ENCODE measurements at regions not wholly inside any gene's neighbourhood (a gene's known extent, or its start where the extent isn't known, plus 50 kb on each side); places are given as distances from the start of the nearest gene placed in this dataset.

GRCh38 chr5:27406020-27406419, 367.6 kb upstream of the CDH9 start:
- no peak for DNase-seq

- no peak for DNase-seq
Observed at GRCh38 chr5:27403243-27403882, 365.0 kb upstream of the CDH9 start.

- no peak for DNase-seq
Observed at GRCh38 chr5:27402828-27403227, 364.4 kb upstream of the CDH9 start.

- DNase-seq: no peak
Observed at GRCh38 chr5:27396998-27397397, 358.6 kb upstream of the CDH9 start.

- no peak for DNase-seq
Observed at GRCh38 chr5:27392716-27393115, 354.3 kb upstream of the CDH9 start.

- DNase-seq: no peak
Observed at GRCh38 chr5:27389696-27390095, 351.3 kb upstream of the CDH9 start.

GRCh38 chr5:27388755-27389154, 350.4 kb upstream of the CDH9 start:
- DNase-seq: no peak

GRCh38 chr5:27387535-27388073, 349.2 kb upstream of the CDH9 start:
- DNase-seq: no peak

GRCh38 chr5:27381686-27382085, 343.3 kb upstream of the CDH9 start:
- no peak for DNase-seq

GRCh38 chr5:27377626-27378025, 339.2 kb upstream of the CDH9 start:
- DNase-seq: no peak

GRCh38 chr5:27353970-27354369, 315.6 kb upstream of the CDH9 start:
- no peak for DNase-seq

GRCh38 chr5:27353540-27353939, 315.2 kb upstream of the CDH9 start:
- DNase-seq: no peak

GRCh38 chr5:27341342-27341741, 303.0 kb upstream of the CDH9 start:
- DNase-seq: no peak

- no peak for DNase-seq
Observed at GRCh38 chr5:27336817-27337216, 298.4 kb upstream of the CDH9 start.

GRCh38 chr5:27328480-27328879, 290.1 kb upstream of the CDH9 start:
- no peak for DNase-seq

- DNase-seq: no peak
Observed at GRCh38 chr5:27325513-27325912, 287.1 kb upstream of the CDH9 start.

GRCh38 chr5:27318701-27319100, 280.3 kb upstream of the CDH9 start:
- DNase-seq: no peak

GRCh38 chr5:27316271-27316650, 277.9 kb upstream of the CDH9 start:
- DNase-seq: no peak

GRCh38 chr5:27315363-27316270, 277.2 kb upstream of the CDH9 start:
- DNase-seq: no peak

- no peak for DNase-seq
Observed at GRCh38 chr5:27313549-27313948, 275.2 kb upstream of the CDH9 start.

- no peak for DNase-seq
Observed at GRCh38 chr5:27312291-27312893, 274.0 kb upstream of the CDH9 start.

GRCh38 chr5:27311544-27311943, 273.2 kb upstream of the CDH9 start:
- DNase-seq: no peak

GRCh38 chr5:27308153-27308552, 269.8 kb upstream of the CDH9 start:
- no peak for DNase-seq

GRCh38 chr5:27290172-27290571, 251.8 kb upstream of the CDH9 start:
- no peak for DNase-seq
